Astrocyte (in vitro differentiated cells and primary cell): ENCODE measurements at regions not wholly inside any gene's neighbourhood (a gene's known extent, or its start where the extent isn't known, plus 50 kb on each side); places are given as distances from the start of the nearest gene placed in this dataset.

Experiments used
- EZH2 ChIP-seq: IDR thresholded peaks from 2 replicates; pipeline ENCODE4 v1.6.1; 2012; ENCODE audit warnings: mild to moderate bottlenecking, low read length, inconsistent platforms; ENCODE audit not compliant: insufficient read depth
- TF ChIP-seq, protein P1 (sequence below): IDR thresholded peaks from 2 replicates; pipeline ENCODE4 v1.5.1; 2011; ENCODE audit warnings: low read depth, mild to moderate bottlenecking, inconsistent platforms, low read length, moderate library complexity; ENCODE audit not compliant: insufficient read depth

DNA sequence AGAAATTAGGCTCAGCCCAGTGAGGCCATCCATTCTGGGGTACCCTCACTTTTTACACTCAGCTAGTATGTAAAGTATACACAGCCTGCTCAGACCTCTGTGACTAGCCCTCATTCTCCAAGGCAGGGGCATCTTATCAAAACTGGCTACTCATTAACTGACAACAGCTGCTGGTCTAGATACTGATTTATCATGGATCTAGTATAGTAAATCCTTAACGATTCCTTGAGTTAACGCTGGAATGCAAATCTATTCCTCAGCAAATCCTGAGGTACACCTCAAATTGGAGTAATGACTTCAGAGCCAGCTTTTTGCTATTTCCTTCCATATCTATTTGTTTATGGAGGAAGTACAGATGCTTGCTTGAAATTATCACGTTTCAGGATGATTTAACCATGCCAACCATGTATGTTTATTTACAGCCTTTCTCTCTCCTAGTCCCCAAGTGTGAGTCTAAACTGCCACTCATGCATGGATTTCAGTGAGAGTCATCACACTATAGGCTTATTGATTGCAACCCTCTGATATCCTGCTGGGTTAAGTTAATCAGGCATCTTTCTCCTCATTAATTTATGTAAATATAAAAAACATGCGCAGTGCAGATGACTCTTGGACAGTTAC, 70.2 kb upstream of the DOK6 start:
- TF ChIP-seq, protein P1, sequence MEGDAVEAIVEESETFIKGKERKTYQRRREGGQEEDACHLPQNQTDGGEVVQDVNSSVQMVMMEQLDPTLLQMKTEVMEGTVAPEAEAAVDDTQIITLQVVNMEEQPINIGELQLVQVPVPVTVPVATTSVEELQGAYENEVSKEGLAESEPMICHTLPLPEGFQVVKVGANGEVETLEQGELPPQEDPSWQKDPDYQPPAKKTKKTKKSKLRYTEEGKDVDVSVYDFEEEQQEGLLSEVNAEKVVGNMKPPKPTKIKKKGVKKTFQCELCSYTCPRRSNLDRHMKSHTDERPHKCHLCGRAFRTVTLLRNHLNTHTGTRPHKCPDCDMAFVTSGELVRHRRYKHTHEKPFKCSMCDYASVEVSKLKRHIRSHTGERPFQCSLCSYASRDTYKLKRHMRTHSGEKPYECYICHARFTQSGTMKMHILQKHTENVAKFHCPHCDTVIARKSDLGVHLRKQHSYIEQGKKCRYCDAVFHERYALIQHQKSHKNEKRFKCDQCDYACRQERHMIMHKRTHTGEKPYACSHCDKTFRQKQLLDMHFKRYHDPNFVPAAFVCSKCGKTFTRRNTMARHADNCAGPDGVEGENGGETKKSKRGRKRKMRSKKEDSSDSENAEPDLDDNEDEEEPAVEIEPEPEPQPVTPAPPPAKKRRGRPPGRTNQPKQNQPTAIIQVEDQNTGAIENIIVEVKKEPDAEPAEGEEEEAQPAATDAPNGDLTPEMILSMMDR = no peak
- TF ChIP-seq EZH2 = no peak
